Endothelial cell of umbilical vein (primary cell): ENCODE measurements at regions not wholly inside any gene's neighbourhood (a gene's known extent, or its start where the extent isn't known, plus 50 kb on each side); places are given as distances from the start of the nearest gene placed in this dataset.

Experiments
- CTCF ChIP-seq, 2 donors: IDR thresholded peaks; 1 replicate in 1 of 2; 2 replicates in 1 of 2; pipeline ENCODE4 v1.5.1; 2011; ENCODE audit warnings: low read length in 2 of 2, mild to moderate bottlenecking in 2 of 2, moderate library complexity in 2 of 2, control low read depth in 1 of 2, inconsistent platforms in 1 of 2, low read depth in 1 of 2; ENCODE audit not compliant: insufficient read depth in 1 of 2; ENCODE audit errors: extremely low read depth in 1 of 2
- EZH2 ChIP-seq: IDR thresholded peaks from 2 replicates; pipeline ENCODE4 v1.6.1; 2012; ENCODE audit warnings: borderline replicate concordance, low read depth, mild to moderate bottlenecking, moderate library complexity, low read length, inconsistent platforms; ENCODE audit not compliant: severe bottlenecking
- FOS ChIP-seq: IDR thresholded peaks from 2 replicates; pipeline ENCODE4 v1.6.1; 2011; ENCODE audit warnings: mild to moderate bottlenecking, low read length, moderate library complexity, borderline replicate concordance; ENCODE audit not compliant: insufficient read depth
- GATA2 ChIP-seq: IDR thresholded peaks from 2 replicates; pipeline ENCODE4 v1.7.0; 2011; ENCODE audit warnings: low read depth, mild to moderate bottlenecking, moderate library complexity, mixed read lengths, low read length; ENCODE audit not compliant: insufficient read length, insufficient read depth
- MYC ChIP-seq: IDR thresholded peaks from one replicate; pipeline ENCODE4 v1.6.1; 2011; ENCODE audit warnings: mild to moderate bottlenecking, low read depth, low read length
- POLR2A ChIP-seq: IDR thresholded peaks from 2 replicates; pipeline ENCODE4 v1.6.1; 2012; ENCODE audit warnings: low read depth, mild to moderate bottlenecking, control low read depth, low read length
- POLR2AphosphoS5 ChIP-seq: IDR thresholded peaks from 2 replicates; pipeline ENCODE4 v1.6.1; 2012; ENCODE audit warnings: low read depth, mild to moderate bottlenecking, control low read depth, low read length, moderate library complexity; ENCODE audit not compliant: insufficient read depth
- TF ChIP-seq, protein P1 (sequence below): IDR thresholded peaks from 2 replicates; pipeline ENCODE4 v1.6.1; 2011; ENCODE audit not compliant: insufficient read depth, insufficient read length

DNA sequence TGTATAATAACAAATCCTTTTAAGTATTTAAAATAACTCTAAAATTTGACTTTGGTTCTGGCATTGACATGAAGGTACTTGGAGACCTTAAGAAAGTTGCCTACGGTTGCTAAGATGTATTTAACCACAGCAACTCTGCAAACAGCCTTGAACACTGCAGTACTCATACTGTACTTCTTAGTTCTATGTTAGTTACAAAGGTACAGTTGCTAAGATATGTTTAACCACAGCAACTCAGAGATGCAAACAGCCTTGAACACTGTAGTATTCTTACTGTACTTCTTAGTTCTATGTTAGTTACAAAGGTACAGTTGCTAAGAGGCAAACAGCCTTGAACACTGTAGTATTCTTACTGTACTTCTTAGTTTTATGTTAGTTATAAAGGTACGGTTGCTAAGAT lies 268.3 kb upstream of the MIR17HG start:
- TF ChIP-seq CTCF (IDR thresholded peaks at IDR 0.05; ENCODE audit: extremely low read depth in 1 of 2, insufficient read depth in 1 of 2, low read depth in 1 of 2, low read length in 2 of 2) (no peak), POLR2A (no peak), EZH2 (no peak), POLR2AphosphoS5 (no peak), GATA2 (no peak), FOS (no peak), MYC (no peak)
- TF ChIP-seq, protein P1, sequence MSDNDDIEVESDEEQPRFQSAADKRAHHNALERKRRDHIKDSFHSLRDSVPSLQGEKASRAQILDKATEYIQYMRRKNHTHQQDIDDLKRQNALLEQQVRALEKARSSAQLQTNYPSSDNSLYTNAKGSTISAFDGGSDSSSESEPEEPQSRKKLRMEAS: no peak
